OCI-LY3 (cell line): ENCODE measurements at regions not wholly inside any gene's neighbourhood (a gene's known extent, or its start where the extent isn't known, plus 50 kb on each side); places are given as distances from the start of the nearest gene placed in this dataset.

ENCODE experiments used
- CTCF ChIP-seq: fragments of 200-600, 300-600 bp; sonication (generic); IDR thresholded peaks from 2 replicates; pipeline ENCODE4 v1.5.1; 2014; ENCODE audit warnings: antibody characterized with exemption, low read length, low read depth
- EZH2phosphoT487 ChIP-seq: fragments of 200-600 bp; shearing (Covaris generic); IDR thresholded peaks from 2 replicates; pipeline ENCODE4 v1.6.1; 2018; ENCODE audit warnings: antibody characterized with exemption, mixed run types, low read depth

GRCh38 chr2:206378835-206379234, 64.5 kb upstream of the ADAM23 start:
- TF ChIP-seq CTCF (no peak), EZH2phosphoT487 (no peak)
